ENCODE measurements at regions not wholly inside any gene's neighbourhood (a gene's known extent, or its start where the extent isn't known, plus 50 kb on each side); places are given as distances from the start of the nearest gene placed in this dataset.

DNA sequence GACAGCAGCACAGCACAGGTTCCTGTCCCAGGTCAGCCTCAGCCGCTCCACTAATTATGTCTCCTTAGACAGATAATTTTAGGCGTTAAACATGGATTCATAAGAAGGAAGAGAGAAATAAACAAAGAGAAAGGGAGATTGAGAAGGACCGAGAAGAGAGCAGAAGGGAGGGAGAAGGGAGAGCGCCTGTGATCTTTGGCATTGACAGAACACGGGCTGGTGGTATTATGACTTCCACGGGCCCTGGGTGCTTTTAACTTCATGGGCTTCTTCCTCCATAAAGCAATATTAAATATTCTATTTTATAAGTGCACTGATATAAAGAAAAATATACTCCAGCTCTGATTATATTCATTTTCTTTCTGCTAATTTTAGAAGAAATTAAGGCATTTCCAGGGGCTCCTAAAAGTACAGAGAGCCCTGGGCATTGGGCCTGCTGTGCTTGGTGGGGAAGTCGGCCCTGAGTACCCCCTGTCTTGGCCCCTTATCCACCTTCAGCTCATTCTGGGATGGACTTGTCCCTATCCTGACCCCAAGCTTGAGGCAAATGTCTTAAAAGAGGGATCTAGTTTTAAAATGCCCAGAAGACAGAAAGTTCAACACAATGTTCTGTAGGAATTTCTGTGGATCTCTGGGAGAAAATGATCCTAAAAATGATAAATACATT, 135.3 kb downstream of the MEX3B start:
- H3K4me3 Mint-ChIP-seq: no peak overlapping the region
- DNase-seq (no peak), ATAC-seq (no peak)
- ChIA-PET CTCF (no interaction called here), POLR2A (no interaction called here)
- H3K36me3 Mint-ChIP-seq (ENCODE audit: low read depth): no peaks in the 10 kb centered on the region
- H3K4me1 Mint-ChIP-seq (ENCODE audit: low read depth): no peaks in the 10 kb centered on the region
- no peaks in the 10 kb centered on the region for H3K9me3 Mint-ChIP-seq (ENCODE audit: insufficient read depth)
- H3K27me3 Mint-ChIP-seq (ENCODE audit: low read depth): no peaks in the 10 kb centered on the region
- no peak overlapping the region for H3K27ac Mint-ChIP-seq

DNA sequence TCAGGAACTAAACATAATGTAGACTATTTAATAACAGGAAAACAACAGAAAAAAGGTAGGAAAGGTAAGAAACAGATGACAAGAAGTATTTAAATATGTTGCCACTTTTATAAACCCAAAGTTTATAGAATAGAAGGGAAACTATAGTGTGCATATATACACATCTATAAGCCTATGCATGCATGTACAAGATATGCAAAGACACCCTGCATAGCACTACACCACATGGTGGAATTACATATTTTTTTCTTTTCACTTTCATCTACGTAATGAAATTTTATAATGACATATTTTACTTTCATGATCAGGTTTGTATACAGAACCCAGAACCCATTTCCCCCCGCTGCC, 136.8 kb downstream of the MEX3B start:
- Mint-ChIP-seq H3K27ac (no peak overlapping the region), H3K4me1 (ENCODE audit: low read depth) (no peaks in the 10 kb centered on the region), H3K36me3 (ENCODE audit: low read depth) (no peaks in the 10 kb centered on the region), H3K4me3 (no peak overlapping the region), H3K27me3 (ENCODE audit: low read depth) (no peaks in the 10 kb centered on the region), H3K9me3 (ENCODE audit: insufficient read depth) (no peaks in the 10 kb centered on the region)
- no peak for ATAC-seq
- DNase-seq: no peak
- POLR2A ChIA-PET: no interaction called here
- CTCF ChIA-PET: no interaction called here

DNA sequence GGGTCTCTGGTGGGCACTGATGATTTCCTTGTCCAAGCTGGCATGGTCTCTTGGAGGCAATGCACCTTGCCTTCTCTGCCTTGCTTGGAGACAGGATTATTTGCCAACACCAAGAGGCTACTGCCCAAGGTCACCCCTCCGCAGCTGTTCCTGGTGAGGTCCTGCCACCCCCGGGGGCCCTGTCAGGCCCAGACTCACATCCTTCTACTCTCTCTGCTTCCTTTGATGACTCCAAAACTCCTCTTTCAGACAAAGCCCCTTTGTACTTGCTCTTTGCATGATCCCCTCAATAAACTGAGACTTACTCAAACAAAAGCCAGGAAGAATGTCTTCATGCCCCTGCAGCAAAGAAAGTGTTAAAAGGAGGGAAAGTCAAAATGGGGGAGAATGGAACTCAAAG, 137.7 kb downstream of the MEX3B start:
- Mint-ChIP-seq H3K4me1 (ENCODE audit: low read depth) (no peaks in the 10 kb centered on the region), H3K27ac (no peak overlapping the region), H3K9me3 (ENCODE audit: insufficient read depth) (no peaks in the 10 kb centered on the region), H3K27me3 (ENCODE audit: low read depth) (no peaks in the 10 kb centered on the region), H3K36me3 (ENCODE audit: low read depth) (no peaks in the 10 kb centered on the region), H3K4me3 (no peak overlapping the region)
- DNase-seq (no peak), ATAC-seq (no peak)
- CTCF ChIA-PET: no interaction called here
- POLR2A ChIA-PET: no interaction called here

DNA sequence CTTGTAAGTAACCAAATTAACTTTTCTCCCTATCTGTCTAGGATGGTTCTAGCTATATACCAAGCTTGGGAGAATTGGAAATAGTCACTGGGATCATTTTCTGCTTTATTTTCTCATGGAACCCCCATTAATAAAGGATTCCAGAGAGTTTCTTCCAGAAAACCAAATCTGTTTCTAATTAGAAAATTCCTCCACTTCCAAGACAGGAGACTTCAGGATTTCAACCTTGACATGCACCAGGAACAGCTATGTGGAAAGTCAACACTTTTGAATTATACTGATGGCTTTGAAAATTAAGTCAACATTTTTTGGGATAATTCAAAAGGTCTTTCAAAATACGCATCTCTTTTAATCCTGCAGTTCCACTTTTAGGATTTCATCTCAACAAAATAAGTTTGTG, 138.3 kb downstream of the MEX3B start:
- Mint-ChIP-seq H3K9me3 (ENCODE audit: insufficient read depth) (no peaks in the 10 kb centered on the region), H3K27me3 (ENCODE audit: low read depth) (no peaks in the 10 kb centered on the region), H3K4me3 (no peak overlapping the region), H3K4me1 (ENCODE audit: low read depth) (no peaks in the 10 kb centered on the region), H3K27ac (no peak overlapping the region), H3K36me3 (ENCODE audit: low read depth) (no peaks in the 10 kb centered on the region)
- DNase-seq (no peak), ATAC-seq (no peak)
- ChIA-PET CTCF (no interaction called here), POLR2A (no interaction called here)

DNA sequence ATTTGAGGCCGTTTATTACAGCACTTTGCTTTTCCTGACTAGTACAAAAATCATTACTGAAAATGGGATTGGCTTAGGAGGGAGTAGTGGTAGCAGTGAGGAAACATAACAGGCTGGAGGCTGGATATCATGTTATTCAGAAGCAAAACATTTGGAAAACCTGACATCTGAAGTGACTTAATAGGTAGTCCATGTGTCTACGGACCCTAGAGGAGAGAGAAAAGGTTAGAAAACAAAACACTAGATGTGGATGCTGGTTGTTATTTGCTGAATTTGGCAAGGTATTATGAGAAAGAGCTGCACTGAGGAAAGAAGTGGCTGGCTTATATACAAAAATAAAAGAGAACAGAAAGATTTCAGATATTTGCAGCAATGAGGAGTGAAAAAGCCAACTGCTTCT, 139.9 kb downstream of the MEX3B start:
- H3K27ac Mint-ChIP-seq: no peak overlapping the region
- DNase-seq: no peak
- ChIA-PET POLR2A (no interaction called here), CTCF (no interaction called here)
- no peak for ATAC-seq
- H3K4me1 Mint-ChIP-seq (ENCODE audit: low read depth): no peaks in the 10 kb centered on the region
- no peaks in the 10 kb centered on the region for H3K36me3 Mint-ChIP-seq (ENCODE audit: low read depth)
- no peaks in the 10 kb centered on the region for H3K9me3 Mint-ChIP-seq (ENCODE audit: insufficient read depth)
- H3K4me3 Mint-ChIP-seq: no peak overlapping the region
- H3K27me3 Mint-ChIP-seq (ENCODE audit: low read depth): no peaks in the 10 kb centered on the region

DNA sequence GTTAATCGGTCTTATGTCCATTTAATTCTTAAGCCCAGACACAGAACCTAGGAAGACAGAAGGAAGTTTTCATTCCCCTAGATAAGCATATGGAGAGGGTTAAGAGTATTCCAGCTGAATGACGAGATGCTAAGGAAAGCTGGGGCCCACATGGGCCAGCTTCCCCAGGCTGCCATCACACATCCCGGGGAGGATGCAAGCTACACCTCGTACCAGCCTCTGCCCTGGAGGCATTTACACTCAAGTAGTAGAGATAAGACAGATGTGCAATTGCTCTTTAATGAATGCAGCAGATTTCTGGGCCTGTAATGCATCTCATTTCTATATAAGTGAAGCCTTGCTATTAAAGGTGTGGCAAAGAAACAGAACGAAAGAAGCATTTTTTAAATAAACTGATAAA, 144.5 kb downstream of the MEX3B start:
- ATAC-seq: no peak
- CTCF ChIA-PET: no interaction called here
- DNase-seq: no peak
- Mint-ChIP-seq H3K36me3 (ENCODE audit: low read depth) (no peaks in the 10 kb centered on the region), H3K27ac (no peak overlapping the region), H3K27me3 (ENCODE audit: low read depth) (no peaks in the 10 kb centered on the region), H3K4me3 (no peak overlapping the region), H3K4me1 (ENCODE audit: low read depth) (no peaks in the 10 kb centered on the region), H3K9me3 (ENCODE audit: insufficient read depth) (no peaks in the 10 kb centered on the region)
- POLR2A ChIA-PET: no interaction called here

DNA sequence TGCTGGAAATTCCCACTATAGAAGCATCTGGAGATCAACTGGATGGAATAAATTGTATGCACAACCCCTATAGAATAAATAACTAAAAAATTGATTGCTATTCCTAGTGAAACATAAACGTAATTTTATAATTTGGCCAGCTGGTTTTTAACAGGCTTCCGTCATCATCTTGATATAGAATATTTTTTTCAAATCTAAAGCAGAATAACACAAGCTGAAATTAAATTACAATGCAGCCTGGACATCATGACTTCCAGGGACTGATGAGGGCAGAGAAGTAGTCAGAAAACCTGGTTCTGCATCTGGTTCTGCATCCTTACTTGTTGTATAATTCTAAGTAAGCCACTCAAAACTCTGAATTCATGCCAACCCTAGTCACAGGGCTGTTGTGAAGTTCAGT, 146.1 kb downstream of the MEX3B start:
- H3K4me3 Mint-ChIP-seq: no peak overlapping the region
- POLR2A ChIA-PET: no interaction called here
- DNase-seq (no peak), ATAC-seq (no peak)
- H3K9me3 Mint-ChIP-seq (ENCODE audit: insufficient read depth): no peaks in the 10 kb centered on the region
- H3K36me3 Mint-ChIP-seq (ENCODE audit: low read depth): no peaks in the 10 kb centered on the region
- no peak overlapping the region for H3K27ac Mint-ChIP-seq
- H3K27me3 Mint-ChIP-seq (ENCODE audit: low read depth): no peaks in the 10 kb centered on the region
- no peaks in the 10 kb centered on the region for H3K4me1 Mint-ChIP-seq (ENCODE audit: low read depth)
- CTCF ChIA-PET: no interaction called here

DNA sequence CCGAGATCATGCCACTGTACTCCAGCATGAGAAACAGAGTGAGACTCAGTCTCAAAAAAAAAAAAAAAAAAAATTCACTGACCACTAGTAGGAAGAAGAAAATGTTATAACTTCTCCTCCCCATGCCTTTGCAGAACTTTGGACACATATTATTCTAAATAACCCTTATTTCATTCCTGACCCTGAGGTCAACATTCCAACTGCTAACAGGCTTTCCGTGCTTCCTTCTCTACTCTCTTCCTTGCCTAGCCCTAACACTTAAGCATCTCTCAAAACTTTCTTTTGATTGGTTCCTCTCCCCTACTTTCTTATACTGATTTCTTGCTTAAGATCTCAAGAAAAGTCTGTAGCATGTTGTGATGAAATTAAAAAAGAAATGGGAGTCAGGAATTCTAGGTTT, 146.8 kb downstream of the MEX3B start:
- ChIA-PET POLR2A (no interaction called here), CTCF (no interaction called here)
- Mint-ChIP-seq H3K4me3 (no peak overlapping the region), H3K9me3 (ENCODE audit: insufficient read depth) (no peaks in the 10 kb centered on the region), H3K27ac (no peak overlapping the region), H3K4me1 (ENCODE audit: low read depth) (no peaks in the 10 kb centered on the region), H3K27me3 (ENCODE audit: low read depth) (no peaks in the 10 kb centered on the region), H3K36me3 (ENCODE audit: low read depth) (no peaks in the 10 kb centered on the region)
- no peak for ATAC-seq
- no peak for DNase-seq

DNA sequence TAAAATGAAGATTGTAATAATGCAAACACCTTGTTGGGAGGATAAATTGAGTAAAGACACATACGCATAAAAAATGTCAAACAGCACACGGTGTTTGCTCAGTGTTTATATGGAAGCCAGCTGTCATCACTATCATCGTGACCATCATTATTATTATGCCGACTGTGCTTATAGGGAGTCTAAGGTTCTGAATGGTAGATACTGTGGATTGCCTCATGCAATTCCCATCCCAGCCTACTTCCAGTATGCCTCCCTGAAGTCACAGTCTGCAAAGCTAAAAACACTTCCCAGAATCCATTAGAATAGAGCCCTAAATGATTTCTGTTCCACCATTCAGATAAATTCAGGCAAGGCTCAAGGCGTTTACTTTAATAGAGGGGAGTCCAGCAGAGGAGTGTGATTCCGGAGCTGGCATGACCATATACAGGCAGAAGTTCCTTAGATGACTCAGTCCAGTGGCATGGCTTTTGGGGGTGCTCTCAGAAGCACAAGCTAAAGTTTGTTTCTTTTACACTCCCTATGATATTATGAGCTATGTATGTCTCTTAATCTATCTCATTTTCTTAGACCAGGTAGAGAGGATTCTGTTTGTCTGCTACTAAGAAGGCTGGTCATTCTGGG, 148.7 kb downstream of the MEX3B start:
- H3K27me3 Mint-ChIP-seq (ENCODE audit: low read depth): no peaks in the 10 kb centered on the region
- ChIA-PET POLR2A (no interaction called here), CTCF (no interaction called here)
- H3K4me3 Mint-ChIP-seq: no peak overlapping the region
- H3K27ac Mint-ChIP-seq: no peak overlapping the region
- no peak for ATAC-seq
- H3K9me3 Mint-ChIP-seq (ENCODE audit: insufficient read depth): no peaks in the 10 kb centered on the region
- DNase-seq: no peak
- no peaks in the 10 kb centered on the region for H3K4me1 Mint-ChIP-seq (ENCODE audit: low read depth)
- H3K36me3 Mint-ChIP-seq (ENCODE audit: low read depth): no peaks in the 10 kb centered on the region

DNA sequence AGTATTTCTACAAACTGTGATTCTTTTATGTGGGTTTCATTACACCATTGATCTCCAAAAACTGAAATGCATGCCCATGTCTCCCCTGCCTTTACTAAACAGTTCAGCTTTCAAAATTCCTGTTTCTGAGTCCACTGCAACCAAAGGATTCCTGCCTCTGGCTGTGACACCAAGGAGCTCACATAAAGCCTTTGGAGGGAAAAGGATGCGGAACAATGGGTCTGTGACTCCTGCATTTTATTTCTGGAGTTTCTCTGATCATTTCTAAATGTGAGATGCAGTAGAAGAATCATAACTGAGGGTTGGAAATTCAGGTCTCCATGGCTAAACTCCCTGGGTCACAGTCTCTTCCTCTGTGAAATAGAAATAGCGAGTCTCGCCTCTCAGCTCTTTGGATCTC, 149.5 kb downstream of the MEX3B start:
- Mint-ChIP-seq H3K4me3 (no peak overlapping the region), H3K36me3 (ENCODE audit: low read depth) (no peaks in the 10 kb centered on the region), H3K27ac (no peak overlapping the region), H3K9me3 (ENCODE audit: insufficient read depth) (no peaks in the 10 kb centered on the region), H3K4me1 (ENCODE audit: low read depth) (no peaks in the 10 kb centered on the region), H3K27me3 (ENCODE audit: low read depth) (no peaks in the 10 kb centered on the region)
- DNase-seq (no peak), ATAC-seq (no peak)
- POLR2A ChIA-PET: no interaction called here
- CTCF ChIA-PET: no interaction called here

DNA sequence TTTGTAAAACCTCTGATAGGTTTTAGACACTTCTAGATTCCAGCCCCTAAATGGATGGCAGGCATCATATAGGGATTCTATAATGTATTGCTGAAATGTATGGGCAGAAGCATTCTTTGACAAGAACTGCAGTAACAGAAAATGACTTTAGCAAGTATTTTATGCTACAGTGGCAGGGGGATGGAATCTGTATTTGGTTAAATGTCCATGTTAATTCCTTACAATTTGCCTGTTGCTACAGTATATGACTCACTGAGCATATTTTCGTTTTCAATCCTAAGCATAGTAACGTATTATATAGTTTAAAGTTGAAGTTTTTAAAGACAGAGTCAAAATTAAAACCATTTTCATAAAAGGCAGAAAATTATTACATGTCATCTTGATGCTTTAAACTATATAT, 150.1 kb downstream of the MEX3B start:
- H3K36me3 Mint-ChIP-seq (ENCODE audit: low read depth): no peaks in the 10 kb centered on the region
- H3K4me1 Mint-ChIP-seq (ENCODE audit: low read depth): no peaks in the 10 kb centered on the region
- DNase-seq: no peak
- no peak for ATAC-seq
- H3K27ac Mint-ChIP-seq: no peak overlapping the region
- no peak overlapping the region for H3K4me3 Mint-ChIP-seq
- CTCF ChIA-PET: no interaction called here
- H3K27me3 Mint-ChIP-seq (ENCODE audit: low read depth): no peaks in the 10 kb centered on the region
- H3K9me3 Mint-ChIP-seq (ENCODE audit: insufficient read depth): no peaks in the 10 kb centered on the region
- POLR2A ChIA-PET: no interaction called here

DNA sequence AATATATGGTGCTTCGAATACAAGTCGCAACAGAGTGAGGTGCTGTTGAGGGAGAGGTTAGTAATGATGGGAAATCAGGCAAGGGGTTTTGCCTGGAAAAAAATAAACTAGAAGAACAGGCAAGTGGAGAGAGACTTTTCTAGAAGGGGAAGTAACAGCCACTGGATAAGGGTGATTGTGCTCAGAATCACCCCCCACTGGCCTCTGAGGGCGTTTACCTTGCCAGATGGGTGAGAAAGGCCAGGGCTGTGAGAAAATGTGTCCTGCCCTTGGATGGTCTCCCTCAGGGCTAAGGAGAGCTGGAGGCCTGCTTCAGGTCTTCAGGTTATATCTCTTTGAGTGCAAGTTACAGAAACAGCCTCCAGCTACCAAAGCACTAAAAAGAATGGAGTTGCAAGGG, 151.8 kb downstream of the MEX3B start:
- DNase-seq: no peak
- H3K27ac Mint-ChIP-seq: no peak overlapping the region
- H3K9me3 Mint-ChIP-seq (ENCODE audit: insufficient read depth): no peaks in the 10 kb centered on the region
- no peak for ATAC-seq
- H3K36me3 Mint-ChIP-seq (ENCODE audit: low read depth): no peaks in the 10 kb centered on the region
- H3K27me3 Mint-ChIP-seq (ENCODE audit: low read depth): no peaks in the 10 kb centered on the region
- no peaks in the 10 kb centered on the region for H3K4me1 Mint-ChIP-seq (ENCODE audit: low read depth)
- POLR2A ChIA-PET: no interaction called here
- CTCF ChIA-PET: no interaction called here
- H3K4me3 Mint-ChIP-seq: no peak overlapping the region

DNA sequence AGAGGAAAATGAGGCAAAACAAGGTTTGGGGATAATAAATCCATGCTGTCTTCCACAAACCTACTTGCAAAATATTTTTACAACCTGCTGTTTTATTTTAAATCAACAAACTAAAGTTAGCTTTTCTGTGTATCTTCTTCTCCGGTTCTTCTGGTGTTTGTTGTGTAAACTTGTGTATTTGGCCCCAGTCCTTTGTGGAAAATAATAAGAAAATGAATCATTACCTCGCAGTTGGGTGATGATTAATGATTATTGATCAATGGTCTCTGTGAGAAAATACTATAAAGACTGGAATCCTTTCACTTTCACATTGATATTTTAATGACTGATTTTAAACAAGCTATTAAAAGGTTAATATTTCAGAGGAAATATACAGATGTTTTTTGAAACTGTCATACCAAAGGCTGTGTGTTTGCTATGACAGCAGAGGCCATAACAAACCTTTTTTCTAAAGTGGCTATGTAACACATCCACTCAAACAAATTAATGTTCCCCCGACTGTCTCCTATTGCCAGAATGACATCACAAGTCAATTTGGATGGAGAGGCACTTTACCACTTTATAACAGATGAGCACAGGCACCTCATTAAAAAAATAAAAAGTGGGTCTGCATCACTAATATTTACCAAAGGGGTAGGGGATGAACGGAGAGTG, 152.5 kb downstream of the MEX3B start:
- POLR2A ChIA-PET: no interaction called here
- Mint-ChIP-seq H3K36me3 (ENCODE audit: low read depth) (no peaks in the 10 kb centered on the region), H3K27ac (no peak overlapping the region), H3K27me3 (ENCODE audit: low read depth) (no peaks in the 10 kb centered on the region), H3K4me1 (ENCODE audit: low read depth) (no peaks in the 10 kb centered on the region), H3K4me3 (no peak overlapping the region), H3K9me3 (ENCODE audit: insufficient read depth) (no peaks in the 10 kb centered on the region)
- CTCF ChIA-PET: interaction anchor here (1.0 kb wide), 1 partner anchor 627 kb away, joined by 3 read pairs; no protein-coding TSS in a partner anchor
- ATAC-seq (no peak), DNase-seq (no peak)

Measured in activated CD8-positive, alpha-beta T cell treated with anti-CD3 and anti-CD28 coated beads, Interleukin-2, amount 10 ng/mL, durations not matched to agents 7 days and 5 days (primary cell).